GM23338 (cell line): ENCODE measurements at regions not wholly inside any gene's neighbourhood (a gene's known extent, or its start where the extent isn't known, plus 50 kb on each side); places are given as distances from the start of the nearest gene placed in this dataset.

Experiments used
- ATAC-seq: fragments of 200-7000 bp; cut with Tn5 transposase; 3 replicates; pipeline ENCODE4 v1.9.1; 2020
- DNase-seq: peaks from one replicate; pipeline ENCODE4 v3.0.0-alpha.2; 2015; ENCODE audit warnings: low spot score
- H2AFZ ChIP-seq: fragments of 200-600 bp; sonication (generic); 2 replicates; pipeline ENCODE4 v1.8.0; 2016; ENCODE audit warnings: antibody characterized with exemption, mild to moderate bottlenecking, moderate library complexity
- H3F3A ChIP-seq: fragments of 200-600 bp; sonication (generic); replicated peaks from 2 replicates; pipeline ENCODE4 v1.8.0; 2017; ENCODE audit warnings: antibody characterized with exemption, mixed run types, low read depth
- H3K27ac ChIP-seq: fragments of 200-600 bp; sonication (generic); 2 replicates; pipeline ENCODE4 v1.6.1; 2016; ENCODE audit warnings: low read depth
- H3K27me3 ChIP-seq: fragments of 200-600 bp; sonication (generic); 2 replicates; pipeline ENCODE4 v1.8.0; 2016; ENCODE audit warnings: mild to moderate bottlenecking, mixed run types, moderate library complexity; ENCODE audit not compliant: insufficient read depth
- H3K36me3 ChIP-seq: fragments of 200-600 bp; sonication (generic); 2 replicates; pipeline ENCODE4 v1.8.0; 2016; ENCODE audit warnings: mild to moderate bottlenecking; ENCODE audit not compliant: insufficient read depth
- H3K4me1 ChIP-seq: fragments of 200-600 bp; sonication (generic); 2 replicates; pipeline ENCODE4 v1.8.0; 2016; ENCODE audit warnings: mild to moderate bottlenecking, moderate library complexity; ENCODE audit not compliant: insufficient read depth
- H3K4me2 ChIP-seq: fragments of 200-600 bp; sonication (generic); 2 replicates; pipeline ENCODE4 v1.7.1; 2017; ENCODE audit warnings: mixed run types
- H3K4me3 ChIP-seq: fragments of 200-600 bp; sonication (generic); 2 replicates; pipeline ENCODE4 v1.6.1; 2016; ENCODE audit warnings: mixed run types
- H3K79me2 ChIP-seq: fragments of 200-600 bp; sonication (generic); replicated peaks from 2 replicates; pipeline ENCODE4 v1.8.0; 2017; ENCODE audit warnings: mild to moderate bottlenecking; ENCODE audit not compliant: insufficient read depth
- H3K9me2 ChIP-seq: fragments of 200-600 bp; sonication (generic); 2 replicates; pipeline ENCODE4 v1.8.0; 2017; ENCODE audit not compliant: insufficient read depth
- H4K20me1 ChIP-seq: fragments of 200-600 bp; sonication (generic); replicated peaks from 2 replicates; pipeline ENCODE4 v1.8.0; 2017; ENCODE audit warnings: mild to moderate bottlenecking; ENCODE audit not compliant: insufficient read depth
- H3K27ac Mint-ChIP-seq: 2 replicates; pipeline ENCODE4 v1.8.0; 2020; ENCODE audit warnings: inconsistent platforms, mild to moderate bottlenecking, moderate library complexity, mixed read lengths
- H3K27me3 Mint-ChIP-seq: 3 replicates; pipeline ENCODE4 v1.8.0; 2022; ENCODE audit warnings: low read depth, mild to moderate bottlenecking, moderate library complexity, mixed read lengths, inconsistent platforms; ENCODE audit not compliant: insufficient read depth, poor library complexity
- H3K36me3 Mint-ChIP-seq: 3 replicates; pipeline ENCODE4 v1.8.0; 2021; ENCODE audit warnings: low read depth, mild to moderate bottlenecking, inconsistent platforms, moderate library complexity, mixed read lengths
- H3K4me1 Mint-ChIP-seq: 3 replicates; pipeline ENCODE4 v1.8.0; 2020; ENCODE audit warnings: mild to moderate bottlenecking, inconsistent platforms, mixed read lengths
- H3K4me3 Mint-ChIP-seq: 3 replicates; pipeline ENCODE4 v1.8.0; 2021; ENCODE audit warnings: moderate library complexity, mild to moderate bottlenecking, inconsistent platforms, mixed read lengths
- H3K9me3 Mint-ChIP-seq: 3 replicates; pipeline ENCODE4 v1.8.0; 2020; ENCODE audit warnings: moderate library complexity, mild to moderate bottlenecking, inconsistent platforms, mixed read lengths
- CREB1 ChIP-seq: fragments of 250-450 bp; sonication (Bioruptor Pico); IDR thresholded peaks from 2 replicates; pipeline ENCODE4 v1.5.0; 2020; ENCODE audit warnings: low read depth, mild to moderate bottlenecking, moderate library complexity
- EZH2 ChIP-seq: fragments of 200-600 bp; sonication (generic); IDR thresholded peaks from one replicate; pipeline ENCODE4 v1.8.0; 2017; ENCODE audit warnings: antibody characterized with exemption, mild to moderate bottlenecking, low read depth; ENCODE audit not compliant: unreplicated experiment
- EZH2phosphoT487 ChIP-seq: fragments of 200-600 bp; sonication (generic); IDR thresholded peaks from one replicate; pipeline ENCODE4 v1.8.1; 2018; ENCODE audit warnings: antibody characterized with exemption; ENCODE audit not compliant: unreplicated experiment
- JUNB ChIP-seq: IDR thresholded peaks from one replicate; pipeline ENCODE4 v1.6.1; 2016; ENCODE audit warnings: antibody characterized with exemption; ENCODE audit not compliant: unreplicated experiment
- POLR2AphosphoS5 ChIP-seq: IDR thresholded peaks from 2 replicates; pipeline ENCODE4 v1.6.1; 2016; ENCODE audit warnings: antibody characterized with exemption, low read depth
- ZNF114 ChIP-seq: fragments of 250-450 bp; sonication (Bioruptor Pico); IDR thresholded peaks from 2 replicates; pipeline ENCODE4 v1.5.0; 2020; ENCODE audit warnings: mild to moderate bottlenecking, moderate library complexity
- ZNF331 ChIP-seq: fragments of 250-450 bp; sonication (Bioruptor Pico); IDR thresholded peaks from 2 replicates; pipeline ENCODE4 v1.5.0; 2020; ENCODE audit warnings: low read depth, mild to moderate bottlenecking, moderate library complexity
- TF ChIP-seq, protein P1 (sequence below): fragments of 250-450 bp; sonication (Bioruptor Pico); IDR thresholded peaks from 2 replicates; pipeline ENCODE4 v1.5.0; 2020; ENCODE audit warnings: mild to moderate bottlenecking, moderate library complexity
- TF ChIP-seq, protein P2 (sequence below): IDR thresholded peaks from one replicate; pipeline ENCODE4 v1.6.1; 2018; ENCODE audit warnings: antibody characterized with exemption; ENCODE audit not compliant: unreplicated experiment

GRCh38 chr1:55282058-55282457 lies 66.9 kb upstream of the USP24 start (continued):
- TF ChIP-seq, protein P1, sequence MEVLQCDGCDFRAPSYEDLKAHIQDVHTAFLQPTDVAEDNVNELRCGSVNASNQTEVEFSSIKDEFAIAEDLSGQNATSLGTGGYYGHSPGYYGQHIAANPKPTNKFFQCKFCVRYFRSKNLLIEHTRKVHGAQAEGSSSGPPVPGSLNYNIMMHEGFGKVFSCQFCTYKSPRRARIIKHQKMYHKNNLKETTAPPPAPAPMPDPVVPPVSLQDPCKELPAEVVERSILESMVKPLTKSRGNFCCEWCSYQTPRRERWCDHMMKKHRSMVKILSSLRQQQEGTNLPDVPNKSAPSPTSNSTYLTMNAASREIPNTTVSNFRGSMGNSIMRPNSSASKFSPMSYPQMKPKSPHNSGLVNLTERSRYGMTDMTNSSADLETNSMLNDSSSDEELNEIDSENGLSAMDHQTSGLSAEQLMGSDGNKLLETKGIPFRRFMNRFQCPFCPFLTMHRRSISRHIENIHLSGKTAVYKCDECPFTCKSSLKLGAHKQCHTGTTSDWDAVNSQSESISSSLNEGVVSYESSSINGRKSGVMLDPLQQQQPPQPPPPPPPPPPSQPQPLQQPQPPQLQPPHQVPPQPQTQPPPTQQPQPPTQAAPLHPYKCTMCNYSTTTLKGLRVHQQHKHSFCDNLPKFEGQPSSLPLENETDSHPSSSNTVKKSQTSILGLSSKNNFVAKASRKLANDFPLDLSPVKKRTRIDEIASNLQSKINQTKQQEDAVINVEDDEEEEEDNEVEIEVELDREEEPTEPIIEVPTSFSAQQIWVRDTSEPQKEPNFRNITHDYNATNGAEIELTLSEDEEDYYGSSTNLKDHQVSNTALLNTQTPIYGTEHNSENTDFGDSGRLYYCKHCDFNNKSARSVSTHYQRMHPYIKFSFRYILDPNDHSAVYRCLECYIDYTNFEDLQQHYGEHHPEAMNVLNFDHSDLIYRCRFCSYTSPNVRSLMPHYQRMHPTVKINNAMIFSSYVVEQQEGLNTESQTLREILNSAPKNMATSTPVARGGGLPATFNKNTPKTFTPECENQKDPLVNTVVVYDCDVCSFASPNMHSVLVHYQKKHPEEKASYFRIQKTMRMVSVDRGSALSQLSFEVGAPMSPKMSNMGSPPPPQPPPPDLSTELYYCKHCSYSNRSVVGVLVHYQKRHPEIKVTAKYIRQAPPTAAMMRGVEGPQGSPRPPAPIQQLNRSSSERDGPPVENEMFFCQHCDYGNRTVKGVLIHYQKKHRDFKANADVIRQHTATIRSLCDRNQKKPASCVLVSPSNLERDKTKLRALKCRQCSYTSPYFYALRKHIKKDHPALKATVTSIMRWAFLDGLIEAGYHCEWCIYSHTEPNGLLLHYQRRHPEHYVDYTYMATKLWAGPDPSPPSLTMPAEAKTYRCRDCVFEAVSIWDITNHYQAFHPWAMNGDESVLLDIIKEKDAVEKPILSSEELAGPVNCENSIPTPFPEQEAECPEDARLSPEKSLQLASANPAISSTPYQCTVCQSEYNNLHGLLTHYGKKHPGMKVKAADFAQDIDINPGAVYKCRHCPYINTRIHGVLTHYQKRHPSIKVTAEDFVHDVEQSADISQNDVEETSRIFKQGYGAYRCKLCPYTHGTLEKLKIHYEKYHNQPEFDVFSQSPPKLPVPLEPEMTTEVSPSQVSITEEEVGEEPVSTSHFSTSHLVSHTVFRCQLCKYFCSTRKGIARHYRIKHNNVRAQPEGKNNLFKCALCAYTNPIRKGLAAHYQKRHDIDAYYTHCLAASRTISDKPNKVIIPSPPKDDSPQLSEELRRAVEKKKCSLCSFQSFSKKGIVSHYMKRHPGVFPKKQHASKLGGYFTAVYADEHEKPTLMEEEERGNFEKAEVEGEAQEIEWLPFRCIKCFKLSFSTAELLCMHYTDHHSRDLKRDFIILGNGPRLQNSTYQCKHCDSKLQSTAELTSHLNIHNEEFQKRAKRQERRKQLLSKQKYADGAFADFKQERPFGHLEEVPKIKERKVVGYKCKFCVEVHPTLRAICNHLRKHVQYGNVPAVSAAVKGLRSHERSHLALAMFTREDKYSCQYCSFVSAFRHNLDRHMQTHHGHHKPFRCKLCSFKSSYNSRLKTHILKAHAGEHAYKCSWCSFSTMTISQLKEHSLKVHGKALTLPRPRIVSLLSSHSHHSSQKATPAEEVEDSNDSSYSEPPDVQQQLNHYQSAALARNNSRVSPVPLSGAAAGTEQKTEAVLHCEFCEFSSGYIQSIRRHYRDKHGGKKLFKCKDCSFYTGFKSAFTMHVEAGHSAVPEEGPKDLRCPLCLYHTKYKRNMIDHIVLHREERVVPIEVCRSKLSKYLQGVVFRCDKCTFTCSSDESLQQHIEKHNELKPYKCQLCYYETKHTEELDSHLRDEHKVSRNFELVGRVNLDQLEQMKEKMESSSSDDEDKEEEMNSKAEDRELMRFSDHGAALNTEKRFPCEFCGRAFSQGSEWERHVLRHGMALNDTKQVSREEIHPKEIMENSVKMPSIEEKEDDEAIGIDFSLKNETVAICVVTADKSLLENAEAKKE, result no peak
- TF ChIP-seq EZH2, result no peak

- H3K36me3 ChIP-seq, result no peaks in the 10 kb centered on the region
- Mint-ChIP-seq H3K4me1 (peaks cover 16% of the 10 kb centered on the region), H3K27me3 (no peaks in the 10 kb centered on the region), H3K36me3 (no peaks in the 10 kb centered on the region), H3K27ac (no peak overlapping the region), H3K4me3 (no peak overlapping the region), H3K9me3 (no peaks in the 10 kb centered on the region)
- DNase-seq (no peak), ATAC-seq (no peak)
- H3K9me2 ChIP-seq, result no peaks in the 10 kb centered on the region
- H3K27me3 ChIP-seq, result no peaks in the 10 kb centered on the region
- H3K4me3 ChIP-seq, result no peak overlapping the region
- H4K20me1 ChIP-seq, result no peaks in the 10 kb centered on the region
- no peak overlapping the region for H2AFZ ChIP-seq
- no peaks in the 10 kb centered on the region for H3F3A ChIP-seq
- H3K79me2 ChIP-seq, result no peaks in the 10 kb centered on the region
- no peak overlapping the region for H3K27ac ChIP-seq
- H3K4me1 ChIP-seq, result peaks cover 15% of the 10 kb centered on the region
- no peak overlapping the region for H3K4me2 ChIP-seq
- TF ChIP-seq, protein P2, sequence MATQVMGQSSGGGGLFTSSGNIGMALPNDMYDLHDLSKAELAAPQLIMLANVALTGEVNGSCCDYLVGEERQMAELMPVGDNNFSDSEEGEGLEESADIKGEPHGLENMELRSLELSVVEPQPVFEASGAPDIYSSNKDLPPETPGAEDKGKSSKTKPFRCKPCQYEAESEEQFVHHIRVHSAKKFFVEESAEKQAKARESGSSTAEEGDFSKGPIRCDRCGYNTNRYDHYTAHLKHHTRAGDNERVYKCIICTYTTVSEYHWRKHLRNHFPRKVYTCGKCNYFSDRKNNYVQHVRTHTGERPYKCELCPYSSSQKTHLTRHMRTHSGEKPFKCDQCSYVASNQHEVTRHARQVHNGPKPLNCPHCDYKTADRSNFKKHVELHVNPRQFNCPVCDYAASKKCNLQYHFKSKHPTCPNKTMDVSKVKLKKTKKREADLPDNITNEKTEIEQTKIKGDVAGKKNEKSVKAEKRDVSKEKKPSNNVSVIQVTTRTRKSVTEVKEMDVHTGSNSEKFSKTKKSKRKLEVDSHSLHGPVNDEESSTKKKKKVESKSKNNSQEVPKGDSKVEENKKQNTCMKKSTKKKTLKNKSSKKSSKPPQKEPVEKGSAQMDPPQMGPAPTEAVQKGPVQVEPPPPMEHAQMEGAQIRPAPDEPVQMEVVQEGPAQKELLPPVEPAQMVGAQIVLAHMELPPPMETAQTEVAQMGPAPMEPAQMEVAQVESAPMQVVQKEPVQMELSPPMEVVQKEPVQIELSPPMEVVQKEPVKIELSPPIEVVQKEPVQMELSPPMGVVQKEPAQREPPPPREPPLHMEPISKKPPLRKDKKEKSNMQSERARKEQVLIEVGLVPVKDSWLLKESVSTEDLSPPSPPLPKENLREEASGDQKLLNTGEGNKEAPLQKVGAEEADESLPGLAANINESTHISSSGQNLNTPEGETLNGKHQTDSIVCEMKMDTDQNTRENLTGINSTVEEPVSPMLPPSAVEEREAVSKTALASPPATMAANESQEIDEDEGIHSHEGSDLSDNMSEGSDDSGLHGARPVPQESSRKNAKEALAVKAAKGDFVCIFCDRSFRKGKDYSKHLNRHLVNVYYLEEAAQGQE, result no peak
- TF ChIP-seq POLR2AphosphoS5 (no peak), CREB1 (no peak), EZH2phosphoT487 (no peak), ZNF331 (CRISPR knock-in tag) (no peak), JUNB (no peak), ZNF114 (CRISPR knock-in tag) (no peak)
These were observed 65.6 kb upstream of the USP24 start for GRCh38 chr1:55280731-55281130.
